ENCODE measurements at regions not wholly inside any gene's neighbourhood (a gene's known extent, or its start where the extent isn't known, plus 50 kb on each side); places are given as distances from the start of the nearest gene placed in this dataset.

DNA sequence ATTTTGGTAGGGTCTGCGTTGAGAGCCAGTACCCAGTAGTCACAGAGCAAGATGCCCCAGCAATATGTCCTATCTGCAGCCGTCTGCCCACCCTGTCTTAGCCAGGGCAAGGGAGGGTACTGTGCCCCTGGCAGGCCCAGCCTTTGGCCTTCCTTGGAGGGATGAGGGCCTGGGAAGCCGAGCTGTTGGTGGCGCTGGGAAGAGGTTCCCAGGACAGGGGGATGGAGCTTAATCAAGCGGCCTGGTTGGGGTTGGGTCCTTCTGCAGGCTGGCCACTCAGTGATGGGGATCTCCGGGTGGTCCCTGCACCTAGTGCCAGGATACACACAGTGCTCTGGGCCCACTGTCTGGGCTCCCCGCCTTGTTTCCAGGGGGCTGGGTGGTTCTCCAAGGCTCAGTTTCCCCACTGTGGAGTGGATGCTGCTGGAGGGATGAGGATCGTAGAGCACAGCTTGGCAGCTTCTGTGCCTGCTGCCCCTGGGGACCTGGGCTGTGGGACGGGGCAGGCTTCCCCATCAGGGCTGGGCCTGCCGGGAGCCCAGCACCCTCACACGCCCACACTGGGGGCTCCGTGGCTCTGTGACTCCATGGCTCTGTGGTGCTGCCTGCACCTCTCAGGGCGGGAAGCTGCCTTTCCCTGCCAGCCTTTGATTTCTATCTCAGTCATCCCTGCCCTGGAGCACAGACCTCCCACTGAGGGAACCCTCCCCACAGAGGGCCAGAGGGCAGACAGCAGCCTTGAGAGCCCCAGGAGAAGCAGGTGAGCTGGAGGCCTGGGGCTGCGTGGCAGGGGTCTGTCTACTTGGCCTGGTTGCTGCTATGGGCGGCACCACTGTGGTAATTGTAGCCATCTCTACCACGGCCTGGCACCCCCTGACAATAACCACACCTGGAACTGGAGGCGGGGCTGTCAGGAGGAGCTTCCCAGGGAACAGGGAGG, 357.0 kb downstream of the TMEM121 start:
- TF ChIP-seq, protein P1, sequence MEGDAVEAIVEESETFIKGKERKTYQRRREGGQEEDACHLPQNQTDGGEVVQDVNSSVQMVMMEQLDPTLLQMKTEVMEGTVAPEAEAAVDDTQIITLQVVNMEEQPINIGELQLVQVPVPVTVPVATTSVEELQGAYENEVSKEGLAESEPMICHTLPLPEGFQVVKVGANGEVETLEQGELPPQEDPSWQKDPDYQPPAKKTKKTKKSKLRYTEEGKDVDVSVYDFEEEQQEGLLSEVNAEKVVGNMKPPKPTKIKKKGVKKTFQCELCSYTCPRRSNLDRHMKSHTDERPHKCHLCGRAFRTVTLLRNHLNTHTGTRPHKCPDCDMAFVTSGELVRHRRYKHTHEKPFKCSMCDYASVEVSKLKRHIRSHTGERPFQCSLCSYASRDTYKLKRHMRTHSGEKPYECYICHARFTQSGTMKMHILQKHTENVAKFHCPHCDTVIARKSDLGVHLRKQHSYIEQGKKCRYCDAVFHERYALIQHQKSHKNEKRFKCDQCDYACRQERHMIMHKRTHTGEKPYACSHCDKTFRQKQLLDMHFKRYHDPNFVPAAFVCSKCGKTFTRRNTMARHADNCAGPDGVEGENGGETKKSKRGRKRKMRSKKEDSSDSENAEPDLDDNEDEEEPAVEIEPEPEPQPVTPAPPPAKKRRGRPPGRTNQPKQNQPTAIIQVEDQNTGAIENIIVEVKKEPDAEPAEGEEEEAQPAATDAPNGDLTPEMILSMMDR (IDR thresholded peaks at IDR 0.05), result no peak
- no peak for TF ChIP-seq POLR2A (IDR thresholded peaks at IDR 0.05)

Measured in testis (tissue), 2 donors.